Activated naive CD4-positive, alpha-beta T cell treated with anti-CD3 and anti-CD28 coated beads, Interleukin-2, amount 10 ng/mL, durations not matched to agents 7 days and 5 days (primary cell): ENCODE measurements at regions not wholly inside any gene's neighbourhood (a gene's known extent, or its start where the extent isn't known, plus 50 kb on each side); places are given as distances from the start of the nearest gene placed in this dataset.

Source experiments
- CTCF ChIA-PET: fragments of 350-600 bp; sonication (Branson Sonifier 250); formaldehyde crosslinking; loops from one replicate; lab custom pipeline; 2021; ENCODE audit warnings: antibody characterized with exemption; lab: Charles Lee
- DNase-seq: peaks from one replicate; pipeline ENCODE4 v3.0.0-alpha.2; 2020
- H3K27ac Mint-ChIP-seq: one replicate; pipeline ENCODE4 v1.8.0; 2021; ENCODE audit warnings: mild to moderate bottlenecking, moderate library complexity, mixed read lengths
- H3K27me3 Mint-ChIP-seq: one replicate; pipeline ENCODE4 v1.8.0; 2021; ENCODE audit warnings: mild to moderate bottlenecking, mixed read lengths
- H3K36me3 Mint-ChIP-seq: one replicate; pipeline ENCODE4 v1.8.0; 2021; ENCODE audit warnings: mixed read lengths
- H3K4me1 Mint-ChIP-seq: one replicate; pipeline ENCODE4 v1.8.0; 2021; ENCODE audit warnings: mixed read lengths
- H3K4me3 Mint-ChIP-seq: one replicate; pipeline ENCODE4 v1.8.0; 2021; ENCODE audit warnings: mild to moderate bottlenecking, moderate library complexity, mixed read lengths
- H3K9me3 Mint-ChIP-seq: one replicate; pipeline ENCODE4 v1.8.0; 2021; ENCODE audit warnings: mixed read lengths

DNA sequence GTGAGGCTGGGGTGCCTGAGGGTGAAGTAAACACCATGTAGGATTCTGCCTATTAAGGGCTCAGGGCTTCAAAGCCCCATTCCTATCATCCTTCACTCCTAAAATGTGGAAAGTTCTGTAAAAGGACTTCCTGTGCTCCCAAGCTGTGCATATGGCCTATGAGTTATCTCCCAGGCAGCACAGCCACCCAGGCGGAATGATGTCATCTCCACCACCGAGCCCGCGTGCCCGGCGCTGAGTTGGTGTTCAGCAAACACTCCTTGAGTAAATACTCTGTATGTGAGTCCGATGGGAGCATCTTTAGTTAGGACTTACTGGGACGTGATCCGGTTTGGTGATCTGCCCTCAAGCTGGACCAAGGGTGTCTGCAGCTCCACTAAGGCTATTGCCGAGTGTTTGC lies 437.3 kb downstream of the MED13L start:
- DNase-seq = no peak
- Mint-ChIP-seq H3K4me1 (no peaks in the 10 kb centered on the region), H3K9me3 (no peaks in the 10 kb centered on the region), H3K27me3 (no peaks in the 10 kb centered on the region), H3K27ac (no peak overlapping the region), H3K36me3 (no peaks in the 10 kb centered on the region), H3K4me3 (no peak overlapping the region)
- CTCF ChIA-PET = no interaction called here

DNA sequence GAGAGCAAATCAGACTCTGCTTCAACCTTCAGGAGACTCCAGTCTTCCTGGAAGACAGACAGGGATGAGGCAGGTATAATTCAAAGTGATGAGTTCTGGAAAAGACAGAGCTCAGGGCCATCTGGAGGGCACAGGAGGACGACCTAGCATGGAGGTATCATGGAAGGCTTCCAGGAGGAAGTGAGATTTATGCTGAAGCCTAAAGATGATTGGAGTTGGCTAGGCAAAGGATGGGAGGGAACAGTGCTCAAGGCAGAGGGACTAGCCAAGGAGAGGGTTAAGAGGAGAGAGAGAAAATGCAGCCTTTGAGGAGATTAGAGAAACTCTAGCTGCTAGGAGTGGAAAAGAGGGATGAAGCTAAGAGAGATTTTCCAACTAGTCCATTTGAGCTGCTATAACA lies 438.5 kb downstream of the MED13L start:
- CTCF ChIA-PET = no interaction called here
- Mint-ChIP-seq H3K4me1 (no peaks in the 10 kb centered on the region), H3K27ac (no peak overlapping the region)

DNA sequence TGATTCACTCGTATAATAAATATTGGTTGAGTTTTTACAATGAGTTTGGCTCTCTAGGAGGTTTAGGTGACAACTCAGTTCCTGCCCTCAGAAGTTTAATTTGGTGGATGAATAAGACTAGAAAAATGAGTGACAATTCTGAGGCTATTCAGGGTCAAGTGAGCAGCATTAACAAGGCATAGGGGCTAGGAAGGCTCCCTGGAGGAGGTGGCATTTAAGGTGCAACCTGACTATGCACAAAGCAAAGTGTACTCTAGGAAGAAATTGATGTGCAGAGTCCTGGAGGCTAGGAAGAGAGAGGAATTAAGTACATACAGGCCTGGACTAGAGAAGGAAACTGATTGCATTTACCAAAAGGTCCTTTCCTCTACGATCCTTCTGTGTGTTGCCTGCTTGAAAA lies 440.3 kb downstream of the MED13L start:
- H3K27me3 Mint-ChIP-seq = no peaks in the 10 kb centered on the region

More for the DNA sequence above, 438.5 kb downstream of the MED13L start:
- H3K9me3 Mint-ChIP-seq = no peaks in the 10 kb centered on the region
- no peaks in the 10 kb centered on the region for H3K36me3 Mint-ChIP-seq
- DNase-seq = no peak
- H3K27me3 Mint-ChIP-seq = no peaks in the 10 kb centered on the region
- H3K4me3 Mint-ChIP-seq = no peak overlapping the region

DNA sequence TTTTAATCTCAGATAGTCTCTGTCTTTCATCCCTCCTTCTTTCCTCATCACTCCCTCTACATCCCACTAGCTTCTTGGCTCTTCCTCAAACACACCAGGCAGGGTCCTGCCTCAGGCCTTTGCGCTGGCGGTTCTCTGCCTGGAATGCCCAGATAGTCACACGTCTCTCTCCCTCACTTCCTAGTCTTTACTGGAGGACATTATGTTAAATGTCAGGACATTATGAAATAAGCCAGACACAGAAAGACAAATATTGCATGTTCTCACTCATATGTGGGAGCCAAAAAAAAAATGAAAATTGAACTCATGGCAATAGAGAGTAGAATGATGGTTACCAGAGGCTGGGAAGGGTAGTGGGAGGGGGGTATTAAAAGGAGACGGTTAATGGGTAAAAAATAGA lies 442.0 kb downstream of the MED13L start:
- Mint-ChIP-seq H3K9me3 (no peaks in the 10 kb centered on the region), H3K4me3 (no peak overlapping the region), H3K4me1 (no peaks in the 10 kb centered on the region), H3K27ac (no peak overlapping the region), H3K27me3 (no peaks in the 10 kb centered on the region), H3K36me3 (no peaks in the 10 kb centered on the region)
- DNase-seq = no peak
- CTCF ChIA-PET = no interaction called here

More for the DNA sequence above, 440.3 kb downstream of the MED13L start:
- CTCF ChIA-PET = no interaction called here
- H3K4me1 Mint-ChIP-seq = no peaks in the 10 kb centered on the region
- DNase-seq = no peak
- H3K9me3 Mint-ChIP-seq = no peaks in the 10 kb centered on the region
- H3K4me3 Mint-ChIP-seq = no peak overlapping the region
- H3K36me3 Mint-ChIP-seq = no peaks in the 10 kb centered on the region
- H3K27ac Mint-ChIP-seq = no peak overlapping the region

DNA sequence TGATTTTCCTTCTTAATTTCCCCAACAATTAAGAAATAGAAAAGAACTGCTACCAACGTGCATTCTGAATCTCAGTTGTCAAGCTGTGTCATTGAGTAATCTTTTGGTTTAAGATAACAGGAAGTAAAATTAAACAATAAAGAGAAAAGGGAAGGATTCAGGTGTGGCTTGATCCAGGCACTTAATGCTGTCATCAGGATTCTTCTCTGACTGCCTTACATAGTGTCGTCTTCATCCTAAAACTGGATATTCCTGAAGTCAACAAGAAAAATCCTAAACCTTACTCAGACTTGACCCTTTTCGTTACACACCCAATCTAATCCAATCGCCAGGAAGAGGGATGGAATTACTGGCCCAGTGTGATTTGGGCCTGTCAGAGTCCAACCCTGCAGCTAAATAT lies 443.8 kb downstream of the MED13L start:
- Mint-ChIP-seq H3K27me3 (no peaks in the 10 kb centered on the region), H3K4me3 (no peak overlapping the region), H3K9me3 (no peaks in the 10 kb centered on the region), H3K36me3 (no peaks in the 10 kb centered on the region), H3K27ac (no peak overlapping the region), H3K4me1 (no peaks in the 10 kb centered on the region)
- CTCF ChIA-PET = interaction anchor here (0.7 kb wide), 1 partner anchor 23 kb away, joined by 3 read pairs; no protein-coding TSS in a partner anchor
- DNase-seq = no peak

DNA sequence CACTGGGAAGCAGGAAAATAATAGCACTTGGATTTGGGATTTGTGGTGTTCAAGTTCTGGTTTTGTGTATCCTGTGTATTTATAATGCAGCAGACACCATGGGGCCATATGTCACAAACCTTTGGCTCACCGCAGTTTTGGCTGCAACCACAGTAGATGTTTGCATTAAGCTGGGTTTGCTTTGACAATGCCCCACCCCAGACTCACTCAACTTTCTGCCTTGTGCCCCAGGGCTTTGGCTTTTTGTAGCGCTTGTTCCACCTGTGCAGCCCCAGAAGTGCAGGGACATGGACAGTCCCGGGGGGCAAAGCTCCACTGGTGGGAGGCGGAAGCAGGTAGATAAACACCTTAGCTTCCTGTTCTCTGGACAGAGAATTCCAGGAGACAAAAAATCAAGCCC lies 446.9 kb downstream of the MED13L start:
- Mint-ChIP-seq H3K36me3 (no peaks in the 10 kb centered on the region), H3K4me3 (no peak overlapping the region), H3K27me3 (no peaks in the 10 kb centered on the region), H3K9me3 (peaks cover 2% of the 10 kb centered on the region), H3K27ac (no peak overlapping the region), H3K4me1 (no peaks in the 10 kb centered on the region)
- DNase-seq = no peak
- CTCF ChIA-PET = no interaction called here

DNA sequence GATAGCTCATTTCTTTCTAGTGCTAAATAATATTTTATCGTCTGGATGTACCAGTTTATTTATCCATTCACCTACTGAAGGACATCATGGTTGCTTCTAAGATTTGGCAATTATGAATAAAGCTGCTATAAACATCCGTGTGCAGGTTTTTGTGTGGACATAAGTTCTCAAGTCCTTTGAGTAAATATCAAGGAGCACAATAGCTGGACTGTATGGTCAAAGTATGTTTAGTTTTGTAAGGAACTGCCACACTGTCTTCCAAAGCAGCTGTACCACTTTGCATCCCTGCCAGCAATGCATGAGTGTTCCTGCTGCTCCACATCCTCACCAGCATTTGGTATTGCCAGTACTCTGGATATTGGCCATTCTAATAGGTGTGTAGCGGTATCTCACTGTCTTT lies 447.4 kb downstream of the MED13L start:
- Mint-ChIP-seq H3K4me1 (no peaks in the 10 kb centered on the region), H3K27ac (no peak overlapping the region), H3K4me3 (no peak overlapping the region), H3K27me3 (no peaks in the 10 kb centered on the region), H3K36me3 (no peaks in the 10 kb centered on the region), H3K9me3 (peaks cover 2% of the 10 kb centered on the region)
- CTCF ChIA-PET = no interaction called here
- no peak for DNase-seq

DNA sequence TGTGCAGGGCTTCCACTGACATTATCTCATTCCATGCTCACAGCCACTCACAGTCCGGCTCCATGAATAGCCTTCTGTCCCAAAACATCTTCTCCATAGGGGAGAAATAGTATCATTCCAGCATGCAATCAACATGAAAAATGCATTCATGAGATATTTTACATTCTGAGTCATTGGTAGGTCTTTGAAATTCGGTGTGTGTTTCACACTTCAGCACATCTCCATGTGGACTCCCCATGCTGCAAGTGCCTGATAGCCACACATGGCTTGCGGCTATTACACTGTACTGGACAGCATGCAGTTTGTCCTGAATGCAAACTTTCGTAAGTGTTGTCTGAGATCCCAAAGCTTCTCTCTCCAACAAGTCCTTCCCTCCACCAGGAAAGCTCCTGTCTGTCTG lies 449.3 kb downstream of the MED13L start:
- peaks cover 2% of the 10 kb centered on the region for H3K9me3 Mint-ChIP-seq
- no peaks in the 10 kb centered on the region for H3K36me3 Mint-ChIP-seq
- H3K4me3 Mint-ChIP-seq = no peak overlapping the region
- CTCF ChIA-PET = no interaction called here
- H3K4me1 Mint-ChIP-seq = no peaks in the 10 kb centered on the region
- H3K27me3 Mint-ChIP-seq = no peaks in the 10 kb centered on the region
- no peak for DNase-seq
- H3K27ac Mint-ChIP-seq = no peak overlapping the region

DNA sequence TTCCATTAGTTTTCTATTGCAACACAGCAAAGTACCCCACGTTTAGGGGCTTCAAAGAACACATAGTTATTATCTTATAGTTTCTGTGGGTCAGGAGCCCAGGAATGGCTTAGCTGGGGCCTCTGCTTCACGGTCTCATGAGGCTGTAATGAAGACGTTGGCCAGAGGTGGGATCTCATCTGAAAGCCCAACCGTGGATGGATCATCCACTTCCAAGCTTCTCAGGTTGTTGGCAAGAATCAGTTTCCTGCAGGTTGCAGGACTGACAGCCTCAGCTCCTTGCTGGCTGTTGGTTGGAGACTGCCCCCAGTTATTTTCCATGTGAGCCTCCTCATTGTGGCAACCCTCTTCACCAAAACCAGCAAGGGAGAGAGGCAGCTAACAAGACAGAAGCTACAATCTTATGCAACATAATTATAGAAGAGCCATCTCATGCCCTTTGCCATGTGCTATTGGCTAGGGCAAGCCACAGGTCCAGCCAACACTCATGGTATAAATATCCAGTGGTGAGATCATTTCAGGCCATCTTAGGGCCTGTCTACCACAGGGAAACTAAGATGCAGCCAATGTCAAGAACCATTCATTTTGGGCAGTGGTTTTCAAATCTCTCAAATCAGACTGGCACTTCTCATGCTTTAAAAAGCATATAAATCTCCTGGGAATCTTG lies 452.4 kb downstream of the MED13L start:
- CTCF ChIA-PET = no interaction called here
- H3K27ac Mint-ChIP-seq = no peak overlapping the region

DNA sequence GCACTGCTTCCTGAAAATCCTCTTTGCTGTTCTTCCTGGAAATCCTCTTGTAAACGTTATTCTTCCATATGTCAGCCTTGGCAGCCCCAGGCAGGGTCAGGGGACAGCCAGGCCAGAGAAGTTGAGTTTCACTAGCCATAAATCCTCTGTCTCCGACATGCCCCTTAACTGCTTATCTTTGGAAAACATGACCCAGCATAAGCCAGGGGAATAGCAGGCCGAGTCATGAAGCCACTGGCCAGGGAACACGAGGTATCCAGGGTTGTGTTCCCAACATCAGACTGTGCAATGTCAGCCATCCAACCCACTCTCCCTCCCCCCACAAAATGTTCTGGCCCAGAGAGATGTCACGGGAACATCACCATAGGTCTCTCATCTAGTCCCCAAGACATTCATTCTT lies 453.9 kb downstream of the MED13L start:
- no peak for DNase-seq
- H3K27ac Mint-ChIP-seq = no peak overlapping the region
- CTCF ChIA-PET = no interaction called here
- peaks cover 2% of the 10 kb centered on the region for H3K9me3 Mint-ChIP-seq
- no peaks in the 10 kb centered on the region for H3K4me1 Mint-ChIP-seq
- H3K4me3 Mint-ChIP-seq = no peak overlapping the region
- H3K36me3 Mint-ChIP-seq = no peaks in the 10 kb centered on the region
- H3K27me3 Mint-ChIP-seq = no peaks in the 10 kb centered on the region

More for the DNA sequence above, 452.4 kb downstream of the MED13L start:
- no peak for DNase-seq
- Mint-ChIP-seq H3K4me1 (no peaks in the 10 kb centered on the region), H3K27me3 (no peaks in the 10 kb centered on the region), H3K36me3 (no peaks in the 10 kb centered on the region), H3K9me3 (peaks cover 2% of the 10 kb centered on the region), H3K4me3 (no peak overlapping the region)

DNA sequence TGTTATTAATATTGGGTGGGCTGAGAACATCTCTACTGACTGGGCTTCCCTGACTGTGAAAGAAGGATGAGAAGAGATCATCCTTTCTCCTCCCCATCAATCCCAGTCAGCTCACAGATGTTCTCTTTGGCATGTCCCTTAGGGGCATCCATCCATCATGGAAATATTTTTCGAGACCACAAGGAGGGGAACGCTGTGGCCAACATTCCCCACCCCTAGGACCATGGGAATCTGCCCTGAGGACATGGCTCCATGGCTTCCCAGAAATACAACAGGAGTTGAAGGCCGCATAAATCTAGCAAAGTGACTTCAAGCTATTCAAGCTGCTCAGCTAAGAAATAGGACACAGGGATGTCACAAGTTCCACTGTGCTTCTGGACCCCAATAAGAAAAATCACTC lies 456.8 kb downstream of the MED13L start:
- H3K9me3 Mint-ChIP-seq = no peaks in the 10 kb centered on the region
- H3K4me3 Mint-ChIP-seq = no peak overlapping the region
- DNase-seq = no peak
- H3K4me1 Mint-ChIP-seq = no peaks in the 10 kb centered on the region
- H3K36me3 Mint-ChIP-seq = no peaks in the 10 kb centered on the region
- CTCF ChIA-PET = no interaction called here
- H3K27me3 Mint-ChIP-seq = no peaks in the 10 kb centered on the region
- no peak overlapping the region for H3K27ac Mint-ChIP-seq

DNA sequence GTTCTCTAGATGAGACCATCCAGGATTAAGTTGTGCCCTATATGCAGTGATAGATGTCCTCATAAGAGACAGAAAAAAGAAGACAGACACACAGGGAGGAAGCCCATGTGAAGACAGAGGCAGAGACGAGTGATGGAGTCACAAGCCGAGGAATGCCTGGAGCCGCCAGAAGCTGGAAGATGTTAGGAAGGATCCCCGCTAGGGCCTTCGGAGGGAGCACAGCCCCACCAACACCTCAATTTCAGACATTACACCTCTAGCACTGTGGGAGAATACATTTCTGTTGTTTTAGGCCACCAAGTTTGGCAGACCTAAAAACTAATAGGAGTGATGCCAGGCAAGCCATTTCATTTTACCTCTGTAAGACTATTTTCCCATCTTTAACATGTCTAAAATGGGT lies 458.5 kb downstream of the MED13L start:
- Mint-ChIP-seq H3K27me3 (no peaks in the 10 kb centered on the region), H3K9me3 (peaks cover under 1% of the 10 kb centered on the region), H3K36me3 (no peaks in the 10 kb centered on the region), H3K27ac (no peak overlapping the region), H3K4me3 (no peak overlapping the region), H3K4me1 (no peaks in the 10 kb centered on the region)
- CTCF ChIA-PET = no interaction called here
- no peak for DNase-seq

DNA sequence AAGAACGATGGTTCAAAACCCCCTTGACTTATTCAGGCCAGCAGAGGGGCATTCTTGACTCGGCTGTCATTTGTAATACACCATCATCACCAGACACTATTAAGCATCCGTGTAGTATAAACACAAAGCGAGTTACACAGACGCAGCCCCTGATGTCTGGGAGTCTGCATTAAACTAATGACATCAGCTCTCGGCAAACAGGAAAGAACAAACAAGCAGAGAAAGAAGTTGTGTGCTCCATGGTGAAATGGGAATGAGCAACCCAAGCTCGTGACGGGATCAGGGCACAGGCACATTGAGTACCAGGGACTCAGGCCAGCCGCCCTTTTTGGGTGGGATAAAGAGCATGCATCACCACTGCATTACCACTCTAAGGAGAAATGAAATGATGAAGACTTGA lies 460.1 kb downstream of the MED13L start:
- CTCF ChIA-PET = no interaction called here
- Mint-ChIP-seq H3K36me3 (no peaks in the 10 kb centered on the region), H3K4me3 (no peak overlapping the region), H3K27me3 (no peaks in the 10 kb centered on the region), H3K9me3 (peaks cover 5% of the 10 kb centered on the region), H3K4me1 (no peaks in the 10 kb centered on the region), H3K27ac (no peak overlapping the region)
- no peak for DNase-seq

DNA sequence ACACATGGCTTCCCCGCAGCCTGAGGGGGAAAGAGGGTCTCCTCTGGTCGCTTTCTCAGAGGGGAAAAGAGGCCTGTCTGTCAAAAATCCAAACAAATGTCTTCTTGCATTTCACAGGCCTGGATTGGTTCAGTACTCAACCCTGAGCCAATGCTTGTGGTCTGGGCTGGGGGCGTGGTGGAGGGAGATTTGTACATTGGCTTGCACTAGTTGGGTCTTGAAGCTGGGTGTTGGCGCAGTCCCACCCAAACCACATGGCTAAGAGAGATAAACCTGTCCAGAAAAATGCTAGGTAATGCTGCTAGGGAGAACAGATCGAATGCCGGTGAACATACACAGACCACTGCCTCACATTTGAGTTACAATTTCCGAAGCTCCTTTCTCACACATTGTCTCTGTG lies 461.6 kb downstream of the MED13L start:
- Mint-ChIP-seq H3K4me1 (no peaks in the 10 kb centered on the region), H3K27ac (no peak overlapping the region), H3K4me3 (no peak overlapping the region), H3K9me3 (peaks cover 7% of the 10 kb centered on the region), H3K36me3 (no peaks in the 10 kb centered on the region), H3K27me3 (no peaks in the 10 kb centered on the region)
- DNase-seq = no peak
- CTCF ChIA-PET = no interaction called here

DNA sequence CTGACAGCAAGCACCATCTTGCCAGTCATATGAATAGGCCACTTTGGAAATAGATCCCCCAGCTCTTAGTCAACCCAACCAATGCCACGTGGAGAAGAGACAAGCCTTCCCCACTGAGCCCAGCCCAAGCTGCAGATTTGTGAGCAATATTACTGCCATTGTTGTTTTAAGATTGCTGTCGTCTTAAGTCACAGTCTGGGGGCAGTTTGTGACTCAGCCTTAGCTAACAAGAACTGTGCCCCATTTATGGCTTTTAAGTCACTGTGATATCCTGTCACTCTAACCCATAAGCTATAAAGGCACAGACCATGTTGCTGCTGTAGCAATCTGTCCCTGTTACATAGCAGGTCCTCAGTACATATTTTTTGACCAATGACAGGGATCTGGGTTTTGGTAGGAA lies 464.2 kb downstream of the MED13L start:
- no peak for DNase-seq
- no peaks in the 10 kb centered on the region for H3K4me1 Mint-ChIP-seq
- peaks cover 14% of the 10 kb centered on the region for H3K9me3 Mint-ChIP-seq
- no peaks in the 10 kb centered on the region for H3K36me3 Mint-ChIP-seq
- H3K27me3 Mint-ChIP-seq = no peaks in the 10 kb centered on the region
- no peak overlapping the region for H3K4me3 Mint-ChIP-seq
- H3K27ac Mint-ChIP-seq = no peak overlapping the region
- CTCF ChIA-PET = no interaction called here

DNA sequence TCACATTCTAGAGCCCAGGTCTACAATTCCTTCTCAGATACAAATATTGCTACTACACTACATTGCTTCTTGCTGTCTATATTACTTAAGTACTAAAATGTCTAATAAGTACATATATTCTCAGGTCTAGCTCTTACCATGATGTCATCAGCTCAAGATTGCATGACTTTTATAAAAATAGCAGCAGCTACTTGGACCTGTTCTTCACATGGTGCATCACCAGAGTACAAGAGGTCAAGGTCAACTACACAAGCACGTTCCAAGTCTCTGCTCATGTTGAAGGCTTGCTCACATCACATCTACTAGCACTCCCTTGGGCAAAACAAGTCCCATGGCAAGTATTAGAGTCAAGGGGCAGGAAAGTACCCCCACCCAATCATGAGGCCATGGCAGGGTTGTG lies 465.6 kb downstream of the MED13L start:
- Mint-ChIP-seq H3K4me3 (no peak overlapping the region), H3K27ac (no peak overlapping the region), H3K9me3 (peaks cover 14% of the 10 kb centered on the region), H3K27me3 (no peaks in the 10 kb centered on the region), H3K4me1 (no peaks in the 10 kb centered on the region), H3K36me3 (no peaks in the 10 kb centered on the region)
- CTCF ChIA-PET = no interaction called here
- DNase-seq = no peak
